Urinary bladder (tissue), 3 donors: ENCODE measurements at regions not wholly inside any gene's neighbourhood (a gene's known extent, or its start where the extent isn't known, plus 50 kb on each side); places are given as distances from the start of the nearest gene placed in this dataset.

ENCODE experiments used
- DNase-seq: peaks from one replicate; pipeline ENCODE4 v3.0.0-alpha.2; 2015; ENCODE audit errors: extremely low spot score
- H3K27ac ChIP-seq: one replicate; pipeline ENCODE4 v1.5.1; 2013; ENCODE audit warnings: low read depth, mild to moderate bottlenecking, moderate library complexity
- H3K36me3 ChIP-seq: one replicate; pipeline ENCODE4 v1.6.1; 2013; ENCODE audit warnings: mild to moderate bottlenecking, moderate library complexity; ENCODE audit not compliant: insufficient read depth
- H3K4me1 ChIP-seq: one replicate; pipeline ENCODE4 v1.6.1; 2013; ENCODE audit warnings: mild to moderate bottlenecking, moderate library complexity; ENCODE audit not compliant: insufficient read depth
- H3K4me3 ChIP-seq: one replicate; pipeline ENCODE4 v1.5.1; 2013; ENCODE audit warnings: low read depth, low read length
- WGBS: extraction: QIAGEN DNeasy Blood & Tissue Kit; methylation state at CpG from one replicate; pipeline ENCODE4 v1.1.7; 2013; 5-methylcytosine and 5-hydroxymethylcytosine counted together
- donor health status: healthy with polysubstance abuse.
- donor health status: healthy.

- DNase-seq = no peak
- no peak overlapping the region for H3K27ac ChIP-seq
- H3K4me1 ChIP-seq = no peaks in the 10 kb centered on the region
- H3K36me3 ChIP-seq = no peaks in the 10 kb centered on the region
- no peak overlapping the region for H3K4me3 ChIP-seq
These were observed 79.6 kb upstream of the ADRA1B start for GRCh38 chr5:159836691-159837090.

GRCh38 chr5:159837860-159838259 is 78.4 kb upstream of the ADRA1B start:
- H3K4me3 ChIP-seq = no peak overlapping the region
- WGBS = 85% methylated on average over 2 of the region's 2 CpGs
- no peaks in the 10 kb centered on the region for H3K36me3 ChIP-seq

GRCh38 chr5:159838551-159839222 is 77.6 kb upstream of the ADRA1B start:
- Histone ChIP-seq H3K36me3 (no peaks in the 10 kb centered on the region), H3K4me3 (no peak overlapping the region), H3K27ac (no peak overlapping the region), H3K4me1 (no peaks in the 10 kb centered on the region)
- 53% methylated on average over 8 of the region's 8 CpGs for WGBS
- DNase-seq = no peak

More at GRCh38 chr5:159837860-159838259, 78.4 kb upstream of the ADRA1B start:
- Histone ChIP-seq H3K27ac (no peak overlapping the region), H3K4me1 (no peaks in the 10 kb centered on the region)
- no peak for DNase-seq

- H3K27ac ChIP-seq = no peak overlapping the region
- 88% methylated on average over 1 of the region's 1 CpG for WGBS
- H3K4me3 ChIP-seq = no peak overlapping the region
- no peaks in the 10 kb centered on the region for H3K4me1 ChIP-seq
- DNase-seq = no peak
- H3K36me3 ChIP-seq = no peaks in the 10 kb centered on the region
These were observed 71.8 kb upstream of the ADRA1B start for GRCh38 chr5:159844267-159845121.

GRCh38 chr5:159849437-159850083 is 66.7 kb upstream of the ADRA1B start:
- Histone ChIP-seq H3K27ac (no peak overlapping the region), H3K36me3 (no peaks in the 10 kb centered on the region), H3K4me1 (no peaks in the 10 kb centered on the region), H3K4me3 (no peak overlapping the region)
- DNase-seq = no peak
- 70% methylated on average over 3 of the region's 3 CpGs for WGBS

- H3K4me1 ChIP-seq = no peaks in the 10 kb centered on the region
- H3K27ac ChIP-seq = no peak overlapping the region
- no peaks in the 10 kb centered on the region for H3K36me3 ChIP-seq
- 43% methylated on average over 6 of the region's 6 CpGs for WGBS
- H3K4me3 ChIP-seq = no peak overlapping the region
- no peak for DNase-seq
These were observed 66.1 kb upstream of the ADRA1B start for GRCh38 chr5:159850160-159850559.

- WGBS = 63% methylated on average over 8 of the region's 8 CpGs
- no peak overlapping the region for H3K4me3 ChIP-seq
- H3K27ac ChIP-seq = no peak overlapping the region
- DNase-seq = no peak
- no peaks in the 10 kb centered on the region for H3K4me1 ChIP-seq
- H3K36me3 ChIP-seq = no peaks in the 10 kb centered on the region
These were observed 65.2 kb upstream of the ADRA1B start for GRCh38 chr5:159851053-159851452.

GRCh38 chr5:159854916-159855315 is 61.4 kb upstream of the ADRA1B start:
- 89% methylated on average over 2 of the region's 2 CpGs for WGBS

GRCh38 chr5:159855476-159856191 is 60.6 kb upstream of the ADRA1B start:
- H3K27ac ChIP-seq = no peak overlapping the region
- DNase-seq = no peak
- 57% methylated on average over 5 of the region's 5 CpGs for WGBS
- no peaks in the 10 kb centered on the region for H3K4me1 ChIP-seq
- H3K36me3 ChIP-seq = no peaks in the 10 kb centered on the region
- no peak overlapping the region for H3K4me3 ChIP-seq

More at GRCh38 chr5:159854916-159855315, 61.4 kb upstream of the ADRA1B start:
- DNase-seq = no peak
- Histone ChIP-seq H3K36me3 (no peaks in the 10 kb centered on the region), H3K4me3 (no peak overlapping the region), H3K4me1 (no peaks in the 10 kb centered on the region), H3K27ac (no peak overlapping the region)

- no peak for DNase-seq
- Histone ChIP-seq H3K36me3 (no peaks in the 10 kb centered on the region), H3K4me3 (no peak overlapping the region), H3K4me1 (no peaks in the 10 kb centered on the region), H3K27ac (no peak overlapping the region)
- 73% methylated on average over 2 of the region's 2 CpGs for WGBS
These were observed 57.4 kb upstream of the ADRA1B start for GRCh38 chr5:159858871-159859270.

- Histone ChIP-seq H3K4me3 (no peak overlapping the region), H3K27ac (no peak overlapping the region), H3K4me1 (no peaks in the 10 kb centered on the region), H3K36me3 (no peaks in the 10 kb centered on the region)
- DNase-seq = no peak
- 59% methylated on average over 3 of the region's 3 CpGs for WGBS
These were observed 55.2 kb upstream of the ADRA1B start for GRCh38 chr5:159861086-159861485.

- Histone ChIP-seq H3K27ac (no peak overlapping the region), H3K36me3 (no peaks in the 10 kb centered on the region), H3K4me1 (no peaks in the 10 kb centered on the region), H3K4me3 (no peak overlapping the region)
- DNase-seq = no peak
- WGBS = 39% methylated on average over 13 of the region's 13 CpGs
These were observed 51.2 kb upstream of the ADRA1B start for GRCh38 chr5:159864885-159865691.

- Histone ChIP-seq H3K4me3 (no peak overlapping the region), H3K36me3 (no peaks in the 10 kb centered on the region), H3K27ac (no peak overlapping the region), H3K4me1 (no peaks in the 10 kb centered on the region)
- no peak for DNase-seq
- 86% methylated on average over 5 of the region's 5 CpGs for WGBS
These were observed 50.2 kb upstream of the ADRA1B start for GRCh38 chr5:159866093-159866492.
